ENCODE measurements at regions not wholly inside any gene's neighbourhood (a gene's known extent, or its start where the extent isn't known, plus 50 kb on each side); places are given as distances from the start of the nearest gene placed in this dataset.
A peak's percentile ranks its signal among the peaks of the same experiment; 100 is the strongest.

DNA sequence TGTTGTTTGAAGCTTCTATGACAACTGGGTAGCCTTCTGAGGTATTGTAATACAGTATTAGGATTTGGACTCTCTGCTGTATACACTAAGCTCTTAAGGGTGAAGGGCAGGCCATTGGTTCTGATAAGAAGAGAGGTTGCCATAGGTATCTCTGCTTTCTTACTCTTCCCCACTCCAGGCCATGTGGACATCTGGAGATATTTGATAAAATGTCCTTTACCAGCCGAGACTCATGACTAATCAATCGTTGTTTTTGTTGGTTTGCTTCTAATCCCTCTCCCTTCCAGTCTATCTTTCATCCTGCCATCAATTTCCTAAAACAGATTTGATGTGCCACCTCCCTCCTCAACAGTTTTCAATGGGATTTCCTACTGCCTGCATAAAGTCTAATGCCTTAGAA, 64.6 kb upstream of the WDR26 start:
- Mint-ChIP-seq H3K27ac (peak overlapping the region; percentile 65), H3K9me3 (no peaks in the 10 kb centered on the region), H3K4me1 (peaks cover 19% of the 10 kb centered on the region), H3K27me3 (no peaks in the 10 kb centered on the region), H3K36me3 (ENCODE audit: low read depth) (no peaks in the 10 kb centered on the region), H3K4me3 (peak overlapping the region; percentile 35)
- ATAC-seq (replicated peaks): no peak

- ATAC-seq (replicated peaks): no peak
- no peaks in the 10 kb centered on the region for H3K9me3 Mint-ChIP-seq
- peaks cover 19% of the 10 kb centered on the region for H3K4me1 Mint-ChIP-seq
- no peaks in the 10 kb centered on the region for H3K27me3 Mint-ChIP-seq
- no peak overlapping the region for H3K4me3 Mint-ChIP-seq
- no peak overlapping the region for H3K27ac Mint-ChIP-seq
- no peaks in the 10 kb centered on the region for H3K36me3 Mint-ChIP-seq (ENCODE audit: low read depth)
Measured at GRCh38 chr1:224500796-224501195, 66.2 kb upstream of the WDR26 start.

- Mint-ChIP-seq H3K4me1 (peaks cover 19% of the 10 kb centered on the region), H3K9me3 (no peaks in the 10 kb centered on the region), H3K36me3 (ENCODE audit: low read depth) (no peaks in the 10 kb centered on the region), H3K27ac (no peak overlapping the region), H3K27me3 (no peaks in the 10 kb centered on the region), H3K4me3 (no peak overlapping the region)
- no peak for ATAC-seq (replicated peaks)
Measured at GRCh38 chr1:224501836-224502235, 67.2 kb upstream of the WDR26 start.

DNA sequence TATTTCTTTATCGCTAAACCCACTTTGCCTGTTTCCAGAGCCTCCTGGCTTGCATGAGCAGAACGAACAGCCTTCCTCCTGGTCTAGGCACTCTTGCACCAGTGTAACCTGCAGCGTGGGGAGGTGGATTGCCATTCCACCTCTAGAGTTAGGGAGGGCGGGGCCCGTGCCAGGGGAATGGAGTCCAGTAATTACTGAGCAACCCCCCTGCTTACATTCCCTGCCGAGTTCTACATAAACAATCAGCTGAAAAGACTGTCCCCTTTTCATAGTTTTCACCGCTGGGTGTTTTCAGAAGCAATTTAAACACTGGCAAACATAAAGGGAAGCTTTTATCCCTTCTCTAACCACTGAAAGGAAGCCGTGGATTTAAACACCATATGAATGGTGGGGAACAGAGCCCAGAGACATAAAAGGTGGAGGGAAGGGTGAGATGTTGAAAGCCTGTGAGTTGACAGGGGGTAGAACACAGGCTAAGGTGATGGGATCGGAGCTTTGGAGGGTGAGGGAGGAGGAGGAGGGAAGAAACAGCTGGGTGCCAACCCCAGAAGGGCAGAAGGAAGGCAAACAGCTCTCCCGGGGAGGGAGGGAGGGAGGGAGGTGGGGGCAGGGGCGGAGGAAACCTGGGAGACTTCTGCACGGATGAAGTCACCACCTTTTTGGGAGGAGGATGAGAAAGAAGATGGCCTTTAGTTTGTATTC, 68.0 kb upstream of the WDR26 start:
- Mint-ChIP-seq H3K4me3 (no peak overlapping the region), H3K27ac (no peak overlapping the region), H3K36me3 (ENCODE audit: low read depth) (no peaks in the 10 kb centered on the region), H3K4me1 (peaks cover 17% of the 10 kb centered on the region), H3K9me3 (no peaks in the 10 kb centered on the region), H3K27me3 (no peaks in the 10 kb centered on the region)
- ATAC-seq (replicated peaks): no peak

- ATAC-seq (replicated peaks): peak; percentile 26
- Mint-ChIP-seq H3K36me3 (ENCODE audit: low read depth) (no peaks in the 10 kb centered on the region), H3K4me3 (no peak overlapping the region), H3K27me3 (no peaks in the 10 kb centered on the region), H3K4me1 (peaks cover 8% of the 10 kb centered on the region), H3K27ac (no peak overlapping the region), H3K9me3 (no peaks in the 10 kb centered on the region)
Measured at GRCh38 chr1:224503161-224504118, 68.8 kb upstream of the WDR26 start.

GRCh38 chr1:224504297-224505041, 69.9 kb upstream of the WDR26 start:
- Mint-ChIP-seq H3K9me3 (no peaks in the 10 kb centered on the region), H3K27me3 (no peaks in the 10 kb centered on the region), H3K36me3 (ENCODE audit: low read depth) (no peaks in the 10 kb centered on the region), H3K4me3 (no peak overlapping the region), H3K27ac (no peak overlapping the region), H3K4me1 (peaks cover 1% of the 10 kb centered on the region)
- ATAC-seq (replicated peaks): no peak

- H3K27ac Mint-ChIP-seq: no peak overlapping the region
- H3K36me3 Mint-ChIP-seq (ENCODE audit: low read depth): no peaks in the 10 kb centered on the region
- no peak overlapping the region for H3K4me3 Mint-ChIP-seq
- H3K9me3 Mint-ChIP-seq: no peaks in the 10 kb centered on the region
- H3K27me3 Mint-ChIP-seq: no peaks in the 10 kb centered on the region
- no peak for ATAC-seq (replicated peaks)
- no peaks in the 10 kb centered on the region for H3K4me1 Mint-ChIP-seq
Measured at GRCh38 chr1:224505454-224506093, 71.0 kb upstream of the WDR26 start.

DNA sequence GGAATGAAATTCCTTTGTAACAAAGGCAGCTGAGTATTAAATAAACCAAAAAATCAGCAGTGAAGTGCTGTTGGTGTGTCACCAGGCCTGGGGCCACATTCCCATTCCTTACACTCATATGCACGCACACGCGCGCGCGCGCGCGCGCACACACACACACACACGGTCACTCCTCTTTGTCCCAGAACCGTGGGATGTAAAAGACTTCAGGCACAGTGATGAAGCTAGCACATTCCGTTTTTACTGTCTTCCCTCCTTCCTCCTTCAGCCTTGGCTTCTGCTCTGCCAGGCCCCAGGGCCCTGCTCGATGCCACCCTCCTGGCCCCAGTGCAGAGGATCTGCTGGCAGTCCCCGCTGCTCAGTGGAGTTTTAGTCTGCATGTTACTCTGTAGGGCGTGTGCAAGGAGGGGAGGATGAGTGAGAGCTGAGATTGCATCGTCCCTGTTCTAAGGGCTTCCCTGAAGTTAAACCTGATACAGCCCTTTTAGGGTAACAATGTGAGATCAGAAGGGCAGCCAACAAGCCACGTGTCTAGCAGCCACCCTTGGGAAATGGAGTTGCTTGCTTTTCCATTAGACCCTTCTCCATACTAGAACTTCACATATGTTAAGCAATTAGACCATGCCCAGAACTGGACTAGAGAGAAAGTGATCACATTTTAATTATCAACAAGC, 71.7 kb upstream of the WDR26 start:
- no peak for ATAC-seq (replicated peaks)
- Mint-ChIP-seq H3K4me3 (no peak overlapping the region), H3K27ac (no peak overlapping the region)

GRCh38 chr1:224507771-224508523, 73.3 kb upstream of the WDR26 start:
- Mint-ChIP-seq H3K36me3 (ENCODE audit: low read depth) (no peaks in the 10 kb centered on the region), H3K4me1 (no peaks in the 10 kb centered on the region), H3K4me3 (no peak overlapping the region), H3K27me3 (no peaks in the 10 kb centered on the region), H3K27ac (no peak overlapping the region), H3K9me3 (no peaks in the 10 kb centered on the region)
- no peak for ATAC-seq (replicated peaks)

More for the DNA sequence above, 71.7 kb upstream of the WDR26 start:
- Mint-ChIP-seq H3K27me3 (no peaks in the 10 kb centered on the region), H3K9me3 (no peaks in the 10 kb centered on the region), H3K36me3 (ENCODE audit: low read depth) (no peaks in the 10 kb centered on the region), H3K4me1 (no peaks in the 10 kb centered on the region)

- H3K36me3 Mint-ChIP-seq (ENCODE audit: low read depth): no peaks in the 10 kb centered on the region
- no peak overlapping the region for H3K27ac Mint-ChIP-seq
- H3K4me1 Mint-ChIP-seq: peaks cover 6% of the 10 kb centered on the region
- no peak overlapping the region for H3K4me3 Mint-ChIP-seq
- no peaks in the 10 kb centered on the region for H3K27me3 Mint-ChIP-seq
- ATAC-seq (replicated peaks): no peak
- no peaks in the 10 kb centered on the region for H3K9me3 Mint-ChIP-seq
Measured at GRCh38 chr1:224509907-224510306, 75.3 kb upstream of the WDR26 start.

DNA sequence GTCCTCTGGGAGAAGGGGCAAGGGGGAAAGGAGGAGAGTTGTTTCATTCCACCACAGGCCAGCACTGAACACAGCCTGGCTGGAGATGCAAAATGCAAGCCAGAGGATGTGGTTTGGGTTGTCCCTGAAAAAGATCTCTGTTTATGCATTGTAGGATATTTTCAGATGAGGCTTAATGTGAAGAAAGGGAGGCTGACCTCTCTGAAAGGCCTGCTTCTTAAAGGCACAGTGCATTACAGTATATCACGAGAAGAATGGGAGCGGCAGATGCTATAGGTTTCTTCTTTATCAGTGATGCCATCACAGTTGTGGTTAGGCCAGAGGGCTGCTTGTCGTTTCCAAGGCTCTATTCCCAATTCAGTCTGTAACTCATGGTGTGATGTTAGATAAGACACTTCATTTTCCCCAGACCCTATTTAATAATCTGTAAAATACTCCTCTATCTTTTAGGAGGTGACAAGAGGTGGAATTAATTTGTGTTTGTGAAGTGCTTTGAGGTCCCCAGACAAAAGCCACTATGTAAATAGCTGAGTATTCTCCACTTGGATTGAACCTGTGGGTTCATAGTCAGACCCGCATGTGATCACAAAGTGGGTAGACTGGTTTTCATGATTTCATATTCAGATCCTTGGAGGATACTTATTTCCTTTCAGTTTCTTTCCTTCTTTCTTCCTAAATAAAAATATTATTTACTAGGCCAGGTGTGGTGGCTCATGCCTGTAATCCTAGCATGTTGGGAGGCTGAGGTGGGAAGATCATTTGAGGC, 76.5 kb upstream of the WDR26 start:
- Mint-ChIP-seq H3K4me1 (peaks cover 6% of the 10 kb centered on the region), H3K9me3 (no peaks in the 10 kb centered on the region), H3K27me3 (no peaks in the 10 kb centered on the region), H3K4me3 (no peak overlapping the region), H3K36me3 (ENCODE audit: low read depth) (no peaks in the 10 kb centered on the region), H3K27ac (no peak overlapping the region)
- no peak for ATAC-seq (replicated peaks)

DNA sequence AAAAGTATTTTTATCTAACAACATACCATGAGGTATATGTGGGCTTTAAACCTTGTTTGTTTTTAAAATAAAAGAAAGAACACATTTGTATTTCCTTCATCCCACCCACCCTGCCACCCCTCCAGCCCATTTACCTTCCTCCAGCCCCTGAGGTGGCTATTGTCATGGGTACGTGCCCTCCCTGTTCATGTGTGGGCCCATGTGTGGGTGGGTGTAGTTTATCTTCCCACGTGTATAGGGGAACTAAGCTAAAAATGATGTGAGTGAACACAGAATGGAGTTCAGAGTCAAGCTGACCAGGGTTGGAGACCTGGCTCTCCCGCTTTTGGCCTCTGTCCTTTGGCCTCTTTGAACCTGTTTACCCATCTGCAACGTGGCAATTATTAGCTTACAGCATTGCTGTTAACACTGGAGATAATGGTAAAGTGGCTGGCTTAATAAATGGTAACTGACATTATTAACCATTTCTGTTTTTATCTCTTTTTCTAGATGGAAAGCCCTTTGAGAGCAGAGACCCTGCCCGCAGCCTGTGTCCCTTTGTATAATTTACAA, 78.1 kb upstream of the WDR26 start:
- Mint-ChIP-seq H3K36me3 (ENCODE audit: low read depth) (no peaks in the 10 kb centered on the region), H3K4me1 (peaks cover 6% of the 10 kb centered on the region), H3K9me3 (no peaks in the 10 kb centered on the region), H3K27me3 (no peaks in the 10 kb centered on the region), H3K4me3 (no peak overlapping the region), H3K27ac (no peak overlapping the region)
- no peak for ATAC-seq (replicated peaks)
